GM12873 (cell line): ENCODE measurements at regions not wholly inside any gene's neighbourhood (a gene's known extent, or its start where the extent isn't known, plus 50 kb on each side); places are given as distances from the start of the nearest gene placed in this dataset.

Source experiments
- TF ChIP-seq, protein P1 (sequence below): IDR thresholded peaks from 2 replicates; pipeline ENCODE4 v1.5.1; 2012; ENCODE audit warnings: low read depth, mild to moderate bottlenecking, moderate library complexity, low read length, control low read depth; ENCODE audit not compliant: insufficient read depth; ENCODE audit errors: missing control alignments

DNA sequence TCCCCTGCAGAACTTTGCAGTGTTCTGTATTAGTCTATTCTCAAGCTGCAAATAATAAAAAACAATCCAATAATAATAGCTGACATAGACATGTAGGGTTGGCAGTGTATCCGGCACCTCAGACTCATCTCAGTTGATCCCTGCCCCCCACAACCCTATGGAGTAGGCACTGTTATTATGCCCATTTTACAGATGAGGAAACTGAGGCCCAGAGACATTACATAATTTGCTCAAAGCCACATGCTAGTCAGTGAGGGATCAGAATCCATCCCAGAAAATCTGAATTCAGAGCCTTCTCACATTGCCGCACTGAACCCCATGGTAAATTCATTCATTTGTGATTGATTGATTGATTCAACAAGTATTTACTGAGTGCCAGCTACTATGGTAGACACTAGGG, 226.6 kb upstream of the PWP1 start:
- TF ChIP-seq, protein P1, sequence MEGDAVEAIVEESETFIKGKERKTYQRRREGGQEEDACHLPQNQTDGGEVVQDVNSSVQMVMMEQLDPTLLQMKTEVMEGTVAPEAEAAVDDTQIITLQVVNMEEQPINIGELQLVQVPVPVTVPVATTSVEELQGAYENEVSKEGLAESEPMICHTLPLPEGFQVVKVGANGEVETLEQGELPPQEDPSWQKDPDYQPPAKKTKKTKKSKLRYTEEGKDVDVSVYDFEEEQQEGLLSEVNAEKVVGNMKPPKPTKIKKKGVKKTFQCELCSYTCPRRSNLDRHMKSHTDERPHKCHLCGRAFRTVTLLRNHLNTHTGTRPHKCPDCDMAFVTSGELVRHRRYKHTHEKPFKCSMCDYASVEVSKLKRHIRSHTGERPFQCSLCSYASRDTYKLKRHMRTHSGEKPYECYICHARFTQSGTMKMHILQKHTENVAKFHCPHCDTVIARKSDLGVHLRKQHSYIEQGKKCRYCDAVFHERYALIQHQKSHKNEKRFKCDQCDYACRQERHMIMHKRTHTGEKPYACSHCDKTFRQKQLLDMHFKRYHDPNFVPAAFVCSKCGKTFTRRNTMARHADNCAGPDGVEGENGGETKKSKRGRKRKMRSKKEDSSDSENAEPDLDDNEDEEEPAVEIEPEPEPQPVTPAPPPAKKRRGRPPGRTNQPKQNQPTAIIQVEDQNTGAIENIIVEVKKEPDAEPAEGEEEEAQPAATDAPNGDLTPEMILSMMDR: no peak

DNA sequence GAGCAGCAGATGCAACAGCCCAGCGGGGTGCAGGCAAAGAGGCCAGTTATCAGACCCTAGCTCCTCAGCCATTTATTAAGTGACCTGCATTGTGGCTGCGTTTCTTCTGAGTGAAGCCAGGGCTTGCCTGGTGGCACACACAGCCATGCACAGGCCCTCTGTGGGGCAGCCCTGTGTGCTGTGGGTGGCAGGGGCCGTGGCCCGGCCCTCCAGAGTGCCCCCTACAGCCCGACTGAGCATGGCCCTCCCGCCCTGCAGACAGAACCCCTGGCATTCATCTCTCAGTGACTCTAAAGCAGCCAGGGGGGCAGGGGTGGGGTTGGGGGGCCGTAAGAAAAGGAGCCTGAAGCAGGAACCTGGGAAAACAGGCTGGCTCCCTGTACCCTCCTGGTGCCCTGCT, 226.0 kb upstream of the PWP1 start:
- TF ChIP-seq, protein P1: no peak

DNA sequence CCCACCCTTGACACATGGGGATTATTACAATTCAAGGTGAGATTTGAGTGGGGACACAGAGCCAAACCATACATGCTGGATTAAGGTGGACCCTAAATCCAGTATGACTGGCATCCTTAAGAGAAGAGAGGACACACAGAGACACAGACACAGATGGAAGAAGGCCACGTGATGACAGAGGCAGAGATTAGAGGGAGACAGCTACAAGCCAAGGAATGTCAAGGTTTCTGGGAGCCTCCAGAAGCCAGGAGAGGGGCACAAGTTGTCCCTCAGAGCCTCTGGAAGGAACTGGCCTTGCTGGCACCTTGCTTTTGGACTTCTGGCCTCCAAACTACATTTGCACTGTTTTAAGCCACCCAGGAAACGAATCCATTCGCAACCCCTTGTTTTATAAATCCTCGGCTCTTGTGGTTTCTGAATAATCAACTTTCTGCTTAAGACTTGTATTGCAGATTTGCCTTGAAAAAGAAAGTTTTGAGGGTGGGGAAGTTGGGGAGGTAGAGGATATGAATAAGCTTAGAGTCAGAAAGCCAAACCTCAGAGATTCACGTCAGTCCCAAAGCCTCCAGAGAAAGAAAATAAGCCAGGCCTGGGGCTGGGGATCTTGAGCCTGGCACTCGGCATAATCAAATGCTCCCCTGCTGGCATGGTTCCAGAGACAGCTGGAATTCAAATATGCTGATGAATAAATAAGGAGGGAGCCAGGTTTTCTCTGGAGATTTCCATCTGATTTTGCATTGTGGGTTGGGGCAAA, 224.2 kb upstream of the PWP1 start:
- TF ChIP-seq, protein P1: no peak

DNA sequence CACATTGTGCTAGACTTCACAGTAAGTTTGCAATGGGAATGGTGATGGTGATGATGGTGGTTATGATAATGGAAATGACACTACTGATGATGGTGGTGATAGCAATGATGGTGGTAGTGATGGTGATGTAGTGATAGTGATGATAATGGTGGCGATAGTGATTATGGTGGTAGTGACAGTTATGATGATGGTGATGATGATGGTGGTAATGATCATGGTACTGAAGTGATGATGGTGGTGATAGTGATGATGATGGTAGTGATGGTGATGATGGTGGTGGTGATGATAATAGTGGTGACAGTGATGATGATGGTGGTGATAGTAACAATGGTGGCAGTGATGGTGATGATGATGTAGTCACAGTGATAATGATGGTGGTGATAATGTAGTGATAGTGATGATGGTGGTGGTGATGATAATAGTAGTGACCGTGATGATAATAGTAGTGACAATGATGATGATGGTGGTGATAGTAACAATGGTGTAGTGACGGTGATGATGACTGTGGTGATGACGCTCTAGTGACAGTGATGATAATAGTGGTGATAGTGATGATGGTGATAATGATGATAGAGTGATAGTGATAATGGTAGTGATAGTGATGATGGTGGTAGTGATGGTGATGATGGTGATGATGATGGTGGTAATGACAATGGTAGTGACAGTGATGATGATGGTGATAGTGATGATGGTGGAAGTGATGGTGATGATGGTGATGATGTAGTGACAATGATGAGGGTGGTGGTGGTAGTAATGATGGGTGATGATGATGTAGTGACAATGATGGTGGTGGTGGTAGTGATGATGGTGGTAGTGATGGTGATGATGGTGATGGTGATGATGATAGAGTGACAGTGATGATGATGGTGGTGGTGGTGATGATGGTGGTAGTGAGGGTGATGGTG, 222.9 kb upstream of the PWP1 start:
- TF ChIP-seq, protein P1: no peak

DNA sequence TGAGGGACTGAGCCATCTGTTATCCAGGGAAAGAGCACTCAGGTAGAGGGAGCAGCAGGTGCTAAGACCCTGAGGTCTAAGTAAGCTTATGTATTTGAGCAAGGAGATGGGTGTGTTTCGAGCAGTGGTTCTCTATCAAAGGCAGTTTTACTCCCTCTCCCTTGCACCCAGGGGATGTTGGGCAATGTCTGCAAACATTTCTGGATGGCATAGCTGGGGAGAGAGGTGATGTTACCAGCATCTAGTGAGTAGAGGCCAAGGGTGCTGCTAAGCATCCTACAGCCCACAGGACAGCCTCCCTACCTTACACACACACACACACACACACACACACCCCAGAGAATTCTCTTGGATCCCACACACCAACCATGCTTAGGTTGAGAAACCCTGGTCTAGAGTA, 221.0 kb upstream of the PWP1 start:
- TF ChIP-seq, protein P1: no peak

- TF ChIP-seq, protein P1: no peak
Measured at GRCh38 chr12:107465625-107466024, 220.0 kb upstream of the PWP1 start.

GRCh38 chr12:107467716-107468115, 217.9 kb upstream of the PWP1 start:
- TF ChIP-seq, protein P1: no peak
